Stomach (tissue), 4 donors: ENCODE measurements at regions not wholly inside any gene's neighbourhood (a gene's known extent, or its start where the extent isn't known, plus 50 kb on each side); places are given as distances from the start of the nearest gene placed in this dataset.

Experiments used
- POLR2A ChIP-seq, 4 donors: fragments of 450-650 bp; IDR thresholded peaks; one replicate each; pipeline ENCODE4 v1.6.1; 2016; ENCODE audit warnings: antibody characterized with exemption in 4 of 4, control low read depth in 2 of 4, mild to moderate bottlenecking in 1 of 4, moderate library complexity in 1 of 4
- POLR2AphosphoS5 ChIP-seq, 3 donors: sonication (generic); formaldehyde crosslinking; IDR thresholded peaks; one replicate each; pipeline ENCODE4 v1.6.1; 2016; ENCODE audit warnings: antibody characterized with exemption in 3 of 3
- TF ChIP-seq, protein P1 (sequence below), 7 experiments: fragments of 450-650 bp in 4 of 7; fragments of 200-600 bp in 3 of 7; sonication (generic) in 3 of 7; IDR thresholded peaks; one replicate each; pipeline ENCODE4 v1.5.1; 2016 to 2019; ENCODE audit warnings: antibody characterized with exemption in 7 of 7, control low read depth in 2 of 7, mild to moderate bottlenecking in 1 of 7

DNA sequence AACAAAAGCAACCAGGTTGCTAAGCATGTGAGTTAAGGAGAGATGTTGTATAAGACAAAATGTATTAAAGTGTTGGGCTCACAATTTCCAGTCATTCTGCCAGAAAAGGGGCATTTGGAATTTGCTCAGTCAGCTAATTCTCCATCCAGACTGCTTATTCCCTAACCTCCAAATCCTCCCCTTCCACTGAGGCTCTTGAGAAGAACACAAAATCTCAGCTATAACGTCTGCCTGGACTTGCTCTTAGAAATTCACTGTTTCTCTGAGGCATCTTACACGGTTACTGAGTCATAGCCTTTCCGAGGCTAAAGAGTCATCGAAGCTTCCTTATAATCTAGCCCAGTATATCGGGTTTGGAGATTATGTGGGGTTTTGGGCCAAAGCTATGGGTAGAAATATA lies 548.2 kb upstream of the ADGRL4 start:
- TF ChIP-seq, protein P1, sequence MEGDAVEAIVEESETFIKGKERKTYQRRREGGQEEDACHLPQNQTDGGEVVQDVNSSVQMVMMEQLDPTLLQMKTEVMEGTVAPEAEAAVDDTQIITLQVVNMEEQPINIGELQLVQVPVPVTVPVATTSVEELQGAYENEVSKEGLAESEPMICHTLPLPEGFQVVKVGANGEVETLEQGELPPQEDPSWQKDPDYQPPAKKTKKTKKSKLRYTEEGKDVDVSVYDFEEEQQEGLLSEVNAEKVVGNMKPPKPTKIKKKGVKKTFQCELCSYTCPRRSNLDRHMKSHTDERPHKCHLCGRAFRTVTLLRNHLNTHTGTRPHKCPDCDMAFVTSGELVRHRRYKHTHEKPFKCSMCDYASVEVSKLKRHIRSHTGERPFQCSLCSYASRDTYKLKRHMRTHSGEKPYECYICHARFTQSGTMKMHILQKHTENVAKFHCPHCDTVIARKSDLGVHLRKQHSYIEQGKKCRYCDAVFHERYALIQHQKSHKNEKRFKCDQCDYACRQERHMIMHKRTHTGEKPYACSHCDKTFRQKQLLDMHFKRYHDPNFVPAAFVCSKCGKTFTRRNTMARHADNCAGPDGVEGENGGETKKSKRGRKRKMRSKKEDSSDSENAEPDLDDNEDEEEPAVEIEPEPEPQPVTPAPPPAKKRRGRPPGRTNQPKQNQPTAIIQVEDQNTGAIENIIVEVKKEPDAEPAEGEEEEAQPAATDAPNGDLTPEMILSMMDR (IDR thresholded peaks at IDR 0.05), result no peak
- TF ChIP-seq POLR2A (IDR thresholded peaks at IDR 0.05) (no peak), POLR2AphosphoS5 (IDR thresholded peaks at IDR 0.05) (no peak)
